Loucy (cell line): ENCODE measurements at regions not wholly inside any gene's neighbourhood (a gene's known extent, or its start where the extent isn't known, plus 50 kb on each side); places are given as distances from the start of the nearest gene placed in this dataset.

Experiments
- H2AFZ ChIP-seq: fragments of 200-600 bp; sonication (generic); 2 replicates; pipeline ENCODE4 v1.6.0; 2016; ENCODE audit warnings: antibody characterized with exemption, mild to moderate bottlenecking, low read length, moderate library complexity
- H3F3A ChIP-seq: fragments of 200-600 bp; 2 replicates; pipeline ENCODE4 v1.6.0; 2016; ENCODE audit warnings: antibody characterized with exemption, low read depth, mild to moderate bottlenecking
- H3K27me3 ChIP-seq: fragments of 200-600 bp; sonication (generic); 2 replicates; pipeline ENCODE4 v1.6.1; 2014; ENCODE audit warnings: low read length, mild to moderate bottlenecking; ENCODE audit not compliant: insufficient read depth, poor library complexity, severe bottlenecking
- H3K36me3 ChIP-seq: fragments of 200-600 bp; sonication (generic); 2 replicates; pipeline ENCODE4 v1.6.1; 2016; ENCODE audit warnings: low read length; ENCODE audit not compliant: insufficient read depth
- H3K4me1 ChIP-seq: fragments of 200-600 bp; sonication (generic); 2 replicates; pipeline ENCODE4 v1.5.1; 2014; ENCODE audit warnings: low read length, mild to moderate bottlenecking; ENCODE audit not compliant: insufficient read depth, poor library complexity, severe bottlenecking
- H3K4me2 ChIP-seq: fragments of 200-600 bp; sonication (generic); 2 replicates; pipeline ENCODE4 v1.6.0; 2014; ENCODE audit warnings: antibody characterized with exemption, low read length, low read depth, mild to moderate bottlenecking; ENCODE audit not compliant: poor library complexity, severe bottlenecking
- H3K4me3 ChIP-seq: fragments of 200-600 bp; sonication (generic); 2 replicates; pipeline ENCODE4 v1.5.1; 2014; ENCODE audit warnings: low read length, mild to moderate bottlenecking, mixed read lengths; ENCODE audit not compliant: poor library complexity, severe bottlenecking
- H3K79me2 ChIP-seq: fragments of 200-600 bp; sonication (generic); 2 replicates; pipeline ENCODE4 v1.6.1; 2014; ENCODE audit warnings: low read length; ENCODE audit not compliant: insufficient read depth
- H3K9ac ChIP-seq: fragments of 200-600 bp; sonication (generic); 2 replicates; pipeline ENCODE4 v1.6.0; 2014; ENCODE audit warnings: mild to moderate bottlenecking, low read depth, low read length, moderate library complexity; ENCODE audit not compliant: poor library complexity, severe bottlenecking
- H3K9me2 ChIP-seq: fragments of 200-600 bp; sonication (generic); replicated peaks from 2 replicates; pipeline ENCODE4 v1.6.1; 2016; ENCODE audit warnings: low read depth, low read length, mixed read lengths
- H3K9me3 ChIP-seq: fragments of 200-600 bp; sonication (generic); 2 replicates; pipeline ENCODE4 v1.6.1; 2014; ENCODE audit warnings: mild to moderate bottlenecking, antibody characterized with exemption, low read length, low read depth; ENCODE audit not compliant: insufficient read depth
- H4K20me1 ChIP-seq: fragments of 200-600 bp; sonication (generic); 2 replicates; pipeline ENCODE4 v1.6.0; 2014; ENCODE audit warnings: antibody characterized with exemption, low read length, mild to moderate bottlenecking; ENCODE audit not compliant: insufficient read depth, poor library complexity, severe bottlenecking
- CTCF ChIP-seq: fragments of 200-600 bp; sonication (generic); conservative IDR thresholded peaks from 2 replicates; pipeline ENCODE4 v1.5.1; 2014; ENCODE audit warnings: mild to moderate bottlenecking, antibody characterized with exemption, low read length
- EZH2phosphoT487 ChIP-seq: fragments of 200-600 bp; IDR thresholded peaks from 2 replicates; pipeline ENCODE4 v1.6.1; 2018; ENCODE audit warnings: antibody characterized with exemption, mild to moderate bottlenecking, moderate library complexity, borderline replicate concordance

DNA sequence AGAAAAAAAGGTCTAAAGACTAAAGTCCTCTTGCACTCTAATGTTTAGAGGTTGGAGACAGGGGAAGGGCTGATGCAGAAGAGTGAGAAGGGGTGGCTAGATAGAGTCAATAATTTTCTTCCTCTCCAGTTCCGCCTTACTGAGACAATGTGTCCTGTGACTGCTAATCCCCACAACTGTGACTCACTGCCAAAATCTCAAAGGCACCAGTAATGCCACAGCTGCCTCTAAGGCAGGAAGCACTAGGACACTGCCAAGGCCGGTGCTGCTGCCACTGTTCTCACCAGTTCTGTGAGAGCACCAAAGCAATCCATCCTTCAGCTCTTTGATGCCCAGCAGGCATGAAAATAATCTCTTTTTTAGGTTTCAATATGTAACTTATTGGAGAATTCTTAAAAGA lies 701.9 kb upstream of the MAP3K7 start:
- H3K4me3 ChIP-seq, result no peak overlapping the region
- TF ChIP-seq CTCF, result no peak
- TF ChIP-seq EZH2phosphoT487, result no peak
- H4K20me1 ChIP-seq, result no peaks in the 10 kb centered on the region
- no peak overlapping the region for H3K9ac ChIP-seq
- H3K36me3 ChIP-seq, result no peaks in the 10 kb centered on the region
- no peaks in the 10 kb centered on the region for H3K4me1 ChIP-seq
- H3K79me2 ChIP-seq, result no peaks in the 10 kb centered on the region
- H2AFZ ChIP-seq, result no peak overlapping the region
- H3K9me3 ChIP-seq, result no peaks in the 10 kb centered on the region
- no peaks in the 10 kb centered on the region for H3F3A ChIP-seq
- H3K9me2 ChIP-seq, result no peaks in the 10 kb centered on the region
- H3K4me2 ChIP-seq, result no peak overlapping the region
- H3K27me3 ChIP-seq, result no peaks in the 10 kb centered on the region

DNA sequence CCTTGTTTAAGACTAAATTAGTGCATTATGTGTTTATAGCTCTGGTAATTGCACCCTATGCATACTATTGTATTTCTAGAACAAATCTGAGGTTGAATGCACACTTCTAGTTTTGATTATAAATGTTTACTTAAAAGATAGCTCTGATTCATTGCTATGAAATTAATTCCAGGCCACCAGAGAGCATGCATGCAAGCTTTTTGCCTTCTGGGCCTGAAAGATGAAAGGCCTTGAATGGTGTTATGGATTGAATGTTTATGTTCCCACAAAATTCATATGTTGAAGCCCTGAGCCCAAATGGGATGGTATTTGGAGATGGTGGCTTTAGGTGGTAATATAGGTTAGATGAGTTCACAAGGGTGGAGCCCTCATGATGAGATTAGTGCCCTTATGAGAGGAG lies 695.0 kb upstream of the MAP3K7 start:
- TF ChIP-seq EZH2phosphoT487 (no peak), CTCF (no peak)
- H3K27me3 ChIP-seq, result no peaks in the 10 kb centered on the region
- H3K79me2 ChIP-seq, result no peaks in the 10 kb centered on the region
- H3K4me1 ChIP-seq, result no peaks in the 10 kb centered on the region
- H4K20me1 ChIP-seq, result no peaks in the 10 kb centered on the region
- no peak overlapping the region for H3K4me2 ChIP-seq
- no peaks in the 10 kb centered on the region for H3K9me3 ChIP-seq
- no peaks in the 10 kb centered on the region for H3F3A ChIP-seq
- no peaks in the 10 kb centered on the region for H3K9me2 ChIP-seq
- no peak overlapping the region for H2AFZ ChIP-seq
- H3K9ac ChIP-seq, result no peak overlapping the region
- no peaks in the 10 kb centered on the region for H3K36me3 ChIP-seq
- no peak overlapping the region for H3K4me3 ChIP-seq

GRCh38 chr6:91280494-91280830 lies 693.6 kb upstream of the MAP3K7 start:
- H3K36me3 ChIP-seq, result no peaks in the 10 kb centered on the region
- no peak overlapping the region for H3K4me3 ChIP-seq
- no peak overlapping the region for H3K4me2 ChIP-seq
- H4K20me1 ChIP-seq, result no peaks in the 10 kb centered on the region
- no peaks in the 10 kb centered on the region for H3K9me2 ChIP-seq
- no peaks in the 10 kb centered on the region for H3K4me1 ChIP-seq
- TF ChIP-seq EZH2phosphoT487 (no peak), CTCF (no peak)
- H3K79me2 ChIP-seq, result no peaks in the 10 kb centered on the region
- no peaks in the 10 kb centered on the region for H3K27me3 ChIP-seq
- no peaks in the 10 kb centered on the region for H3K9me3 ChIP-seq
- no peaks in the 10 kb centered on the region for H3F3A ChIP-seq
- H3K9ac ChIP-seq, result no peak overlapping the region
- H2AFZ ChIP-seq, result no peak overlapping the region
